Esophagus squamous epithelium (tissue), 4 donors: ENCODE measurements at regions not wholly inside any gene's neighbourhood (a gene's known extent, or its start where the extent isn't known, plus 50 kb on each side); places are given as distances from the start of the nearest gene placed in this dataset.

Experiments
- POLR2A ChIP-seq, 4 donors: fragments of 450-650 bp; IDR thresholded peaks; one replicate each; pipeline ENCODE4 v1.6.1; 2017; ENCODE audit warnings: antibody characterized with exemption in 4 of 4, mild to moderate bottlenecking in 4 of 4, moderate library complexity in 3 of 4
- TF ChIP-seq, protein P1 (sequence below), 6 experiments: fragments of 450-650 bp in 4 of 6; fragments of 200-600 bp in 2 of 6; sonication (generic) in 2 of 6; IDR thresholded peaks; one replicate each; pipeline ENCODE4 v1.5.1; 2016 to 2019; ENCODE audit warnings: antibody characterized with exemption in 6 of 6, mild to moderate bottlenecking in 4 of 6, moderate library complexity in 4 of 6

GRCh38 chr1:101356604-101357443 lies 120.0 kb downstream of the S1PR1 start:
- TF ChIP-seq, protein P1, sequence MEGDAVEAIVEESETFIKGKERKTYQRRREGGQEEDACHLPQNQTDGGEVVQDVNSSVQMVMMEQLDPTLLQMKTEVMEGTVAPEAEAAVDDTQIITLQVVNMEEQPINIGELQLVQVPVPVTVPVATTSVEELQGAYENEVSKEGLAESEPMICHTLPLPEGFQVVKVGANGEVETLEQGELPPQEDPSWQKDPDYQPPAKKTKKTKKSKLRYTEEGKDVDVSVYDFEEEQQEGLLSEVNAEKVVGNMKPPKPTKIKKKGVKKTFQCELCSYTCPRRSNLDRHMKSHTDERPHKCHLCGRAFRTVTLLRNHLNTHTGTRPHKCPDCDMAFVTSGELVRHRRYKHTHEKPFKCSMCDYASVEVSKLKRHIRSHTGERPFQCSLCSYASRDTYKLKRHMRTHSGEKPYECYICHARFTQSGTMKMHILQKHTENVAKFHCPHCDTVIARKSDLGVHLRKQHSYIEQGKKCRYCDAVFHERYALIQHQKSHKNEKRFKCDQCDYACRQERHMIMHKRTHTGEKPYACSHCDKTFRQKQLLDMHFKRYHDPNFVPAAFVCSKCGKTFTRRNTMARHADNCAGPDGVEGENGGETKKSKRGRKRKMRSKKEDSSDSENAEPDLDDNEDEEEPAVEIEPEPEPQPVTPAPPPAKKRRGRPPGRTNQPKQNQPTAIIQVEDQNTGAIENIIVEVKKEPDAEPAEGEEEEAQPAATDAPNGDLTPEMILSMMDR (IDR thresholded peaks at IDR 0.05): no peak
- no peak for TF ChIP-seq POLR2A (IDR thresholded peaks at IDR 0.05)
